GM12878 (cell line): ENCODE measurements at regions not wholly inside any gene's neighbourhood (a gene's known extent, or its start where the extent isn't known, plus 50 kb on each side); places are given as distances from the start of the nearest gene placed in this dataset.

Experiments
- ATAC-seq: fragments of 200-7000 bp; cut with Tn5 transposase; 3 replicates; pipeline ENCODE4 v1.9.1; 2020; ENCODE audit warnings: mild to moderate bottlenecking, moderate library complexity
- BruUV-seq: library from RNA; stranded (reverse); fragments of 400-500 nt; replicated peaks from 2 replicates; lab custom pipeline; 2021; lab: Mats Ljungman, UMichigan
- CTCF ChIA-PET: fragments of 300-600 bp; sonication (Branson Sonifier 250); formaldehyde crosslinking; extraction: SDS; loops from one replicate; lab custom pipeline; 2021; ENCODE audit warnings: inconsistent platforms; lab: Yijun Ruan, JAX
- POLR2A ChIA-PET: fragments of 350-600 bp; formaldehyde crosslinking; extraction: SDS; loops from one replicate; lab custom pipeline; 2021; ENCODE audit warnings: inconsistent platforms; lab: Charles Lee
- RAD21 ChIA-PET: fragments of 300-600 bp; sonication (Branson Sonifier 250); formaldehyde crosslinking; loops from one replicate; lab custom pipeline; 2023; ENCODE audit warnings: antibody characterized with exemption; ENCODE audit not compliant: unreplicated experiment; lab: Charles Lee
- SMC1A ChIA-PET: fragments of 300-600 bp; sonication (Branson Sonifier 250); formaldehyde crosslinking; loops from one replicate; lab custom pipeline; 2023; ENCODE audit not compliant: unreplicated experiment, uncharacterized antibody; lab: Charles Lee
- DNase-seq: peaks from one replicate; pipeline ENCODE4 v3.0.0-alpha.2; 2011; ENCODE audit warnings: low read depth, low spot score
- FAIRE-seq: peaks from 3 replicates; lab custom pipeline; 2011; peaks lifted over from hg19 to GRCh38; lab: Jason Lieb, UNC
- H2AFZ ChIP-seq: 2 replicates; pipeline ENCODE4 v1.6.0; 2011; ENCODE audit warnings: low read depth, low read length, control low read depth; ENCODE audit not compliant: control insufficient read depth
- H3K27ac ChIP-seq: 2 replicates; pipeline ENCODE4 v1.5.1; 2011; ENCODE audit warnings: control low read depth; ENCODE audit not compliant: control insufficient read depth, insufficient read depth
- H3K27me3 ChIP-seq, 2 experiments: replicated peaks in 1 of 2; 2 replicates each; pipeline versions ENCODE4 v1.6.0 to v1.6.1; 2011; ENCODE audit warnings: low read length in 1 of 2; ENCODE audit not compliant: control insufficient read depth in 2 of 2, insufficient read depth in 2 of 2
- H3K36me3 ChIP-seq, 2 experiments: 2 replicates each; pipeline ENCODE4 v1.5.1; 2011; ENCODE audit warnings: low read length in 1 of 2; ENCODE audit not compliant: control insufficient read depth in 2 of 2, insufficient read depth in 2 of 2
- H3K4me1 ChIP-seq: 2 replicates; pipeline ENCODE4 v1.6.1; 2011; ENCODE audit warnings: mild to moderate bottlenecking, low read length, moderate library complexity, mixed read lengths; ENCODE audit not compliant: control insufficient read depth, insufficient read depth
- H3K4me2 ChIP-seq: 2 replicates; pipeline ENCODE4 v1.6.0; 2011; ENCODE audit warnings: control low read depth; ENCODE audit not compliant: control insufficient read depth, insufficient read depth
- H3K4me3 ChIP-seq: fragments of 200-600 bp; sonication (generic); 2 replicates; pipeline ENCODE4 v1.5.1; 2016
- H3K79me2 ChIP-seq: 2 replicates; pipeline ENCODE4 v1.6.0; 2011; ENCODE audit warnings: low read length; ENCODE audit not compliant: control insufficient read depth, insufficient read depth
- H3K9ac ChIP-seq: 2 replicates; pipeline ENCODE4 v1.8.0; 2011; ENCODE audit warnings: low read length, control low read depth, mixed read lengths; ENCODE audit not compliant: control insufficient read depth, insufficient read depth
- H3K9me3 ChIP-seq: replicated peaks from 3 replicates; pipeline ENCODE4 v1.5.1; 2011; ENCODE audit warnings: mild to moderate bottlenecking, low read length; ENCODE audit not compliant: control insufficient read depth, insufficient read depth
- H4K20me1 ChIP-seq: 2 replicates; pipeline ENCODE4 v1.6.0; 2011; ENCODE audit not compliant: control insufficient read depth, insufficient read depth
- ATF2 ChIP-seq: IDR thresholded peaks from 2 replicates; pipeline ENCODE4 v1.6.1; 2012; ENCODE audit warnings: low read length, inconsistent platforms
- ATF7 ChIP-seq: fragments of 450-650 bp; IDR thresholded peaks from 2 replicates; pipeline ENCODE4 v1.6.1; 2016; ENCODE audit warnings: low read depth, mild to moderate bottlenecking
- CREM ChIP-seq: IDR thresholded peaks from 2 replicates; pipeline ENCODE4 v1.6.1; 2014; ENCODE audit warnings: antibody characterized with exemption, low read depth
- FOS ChIP-seq: IDR thresholded peaks from 3 replicates; pipeline ENCODE4 v1.6.1; 2011; ENCODE audit warnings: borderline replicate concordance; ENCODE audit not compliant: insufficient read length; ENCODE audit errors: extremely low read depth
- NR2F1 ChIP-seq: fragments of 450-650 bp; conservative IDR thresholded peaks from 2 replicates; pipeline ENCODE4 v1.6.1; 2017; ENCODE audit warnings: mild to moderate bottlenecking
- PML ChIP-seq: IDR thresholded peaks from 2 replicates; pipeline ENCODE4 v1.6.1; 2012; ENCODE audit warnings: low read length, inconsistent platforms
- POLR2AphosphoS5 ChIP-seq: IDR thresholded peaks from 2 replicates; pipeline ENCODE4 v1.6.1; 2011; ENCODE audit warnings: mild to moderate bottlenecking, low read length, inconsistent platforms
- RB1 ChIP-seq: fragments of 450-650 bp; formaldehyde crosslinking; IDR thresholded peaks from 2 replicates; pipeline ENCODE4 v1.6.1; 2017; ENCODE audit warnings: mild to moderate bottlenecking, borderline replicate concordance
- RCOR1 ChIP-seq: conservative IDR thresholded peaks from 2 replicates; pipeline ENCODE4 v1.6.1; 2012; ENCODE audit warnings: low read depth, low read length, improper control_type of control experiment
- SREBF1 ChIP-seq: IDR thresholded peaks from 2 replicates; pipeline ENCODE4 v1.6.1; 2012; ENCODE audit warnings: mild to moderate bottlenecking, low read length
- STAT3 ChIP-seq: IDR thresholded peaks from 2 replicates; pipeline ENCODE4 v1.6.1; 2011; ENCODE audit warnings: low read depth, low read length, improper control_type of control experiment
- SUPT20H ChIP-seq: IDR thresholded peaks from 2 replicates; pipeline ENCODE4 v1.6.1; 2011; ENCODE audit warnings: low read depth, mild to moderate bottlenecking, low read length, moderate library complexity, borderline replicate concordance; ENCODE audit not compliant: control insufficient read depth
- TARDBP ChIP-seq: IDR thresholded peaks from 2 replicates; pipeline ENCODE4 v1.6.1; 2016; ENCODE audit warnings: borderline replicate concordance
- WRNIP1 ChIP-seq: IDR thresholded peaks from 2 replicates; pipeline ENCODE4 v1.6.1; 2011; ENCODE audit warnings: low read depth, low read length, improper control_type of control experiment, borderline replicate concordance
- WGBS: methylation state at CpG from one replicate; pipeline ENCODE4 v1.1.6; 2016; ENCODE audit warnings: low lambda C conversion rate; ENCODE audit not compliant: insufficient replicate concordance, insufficient coverage; ENCODE audit errors: missing lambda C conversion rate; 5-methylcytosine and 5-hydroxymethylcytosine counted together
- in situ Hi-C: fragments of 300-500 bp; cut with MboI; formaldehyde crosslinking; loops from 9 replicates; pipeline ENCODE4 v1.14.3; 2018; ENCODE audit warnings: mixed read lengths
- intact Hi-C: fragments of 100-400 bp; cut with micrococcal nuclease; formaldehyde crosslinking; loops from one replicate; pipeline ENCODE4 v1.14.2; 2022; ENCODE audit not compliant: unreplicated experiment
- TF ChIP-seq, protein P1 (sequence below), 3 experiments: IDR thresholded peaks in 2 of 3; conservative IDR thresholded peaks in 1 of 3; 2 replicates each; pipeline ENCODE4 v1.5.1; 2011; ENCODE audit warnings: low read depth in 3 of 3, low read length in 3 of 3, mild to moderate bottlenecking in 3 of 3, control low read depth in 2 of 3, moderate library complexity in 2 of 3, inconsistent platforms in 1 of 3, mixed read lengths in 1 of 3; ENCODE audit not compliant: control insufficient read depth in 2 of 3, insufficient read depth in 1 of 3; ENCODE audit errors: extremely low read depth in 1 of 3
- TF ChIP-seq, protein P2 (sequence below): fragments of 450-650 bp; conservative IDR thresholded peaks from 2 replicates; pipeline ENCODE4 v1.6.1; 2017; ENCODE audit warnings: mild to moderate bottlenecking, moderate library complexity

GRCh38 chr7:68245688-68246087, 1249.1 kb downstream of the TYW1 start:
- H3K4me2 ChIP-seq: no peak overlapping the region
- H3K4me3 ChIP-seq: no peak overlapping the region
- RAD21 ChIA-PET: no interaction called here
- DNase-seq: no peak
- intact Hi-C loops: no loop called here
- no peak overlapping the region for H3K9ac ChIP-seq
- CTCF ChIA-PET: no interaction called here
- 4% methylated on average over 3 of the region's 3 CpGs for WGBS
- BruUV-seq: no TSS peak
- H3K9me3 ChIP-seq: no peaks in the 10 kb centered on the region; the same call in 2 of the 3 replicates
- H3K79me2 ChIP-seq: no peaks in the 10 kb centered on the region
- POLR2A ChIA-PET: no interaction called here
- SMC1A ChIA-PET: no interaction called here
- in situ Hi-C loops: no loop called here
- H4K20me1 ChIP-seq: no peaks in the 10 kb centered on the region
- ATAC-seq: no peak
- no peak for TF ChIP-seq SUPT20H
- TF ChIP-seq, protein P1, sequence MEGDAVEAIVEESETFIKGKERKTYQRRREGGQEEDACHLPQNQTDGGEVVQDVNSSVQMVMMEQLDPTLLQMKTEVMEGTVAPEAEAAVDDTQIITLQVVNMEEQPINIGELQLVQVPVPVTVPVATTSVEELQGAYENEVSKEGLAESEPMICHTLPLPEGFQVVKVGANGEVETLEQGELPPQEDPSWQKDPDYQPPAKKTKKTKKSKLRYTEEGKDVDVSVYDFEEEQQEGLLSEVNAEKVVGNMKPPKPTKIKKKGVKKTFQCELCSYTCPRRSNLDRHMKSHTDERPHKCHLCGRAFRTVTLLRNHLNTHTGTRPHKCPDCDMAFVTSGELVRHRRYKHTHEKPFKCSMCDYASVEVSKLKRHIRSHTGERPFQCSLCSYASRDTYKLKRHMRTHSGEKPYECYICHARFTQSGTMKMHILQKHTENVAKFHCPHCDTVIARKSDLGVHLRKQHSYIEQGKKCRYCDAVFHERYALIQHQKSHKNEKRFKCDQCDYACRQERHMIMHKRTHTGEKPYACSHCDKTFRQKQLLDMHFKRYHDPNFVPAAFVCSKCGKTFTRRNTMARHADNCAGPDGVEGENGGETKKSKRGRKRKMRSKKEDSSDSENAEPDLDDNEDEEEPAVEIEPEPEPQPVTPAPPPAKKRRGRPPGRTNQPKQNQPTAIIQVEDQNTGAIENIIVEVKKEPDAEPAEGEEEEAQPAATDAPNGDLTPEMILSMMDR (IDR thresholded peaks at IDR 0.05 in 2 of 3, conservative IDR thresholded peaks at IDR 0.05 in 1 of 3; ENCODE audit: control insufficient read depth in 2 of 3, extremely low read depth in 1 of 3, insufficient read depth in 1 of 3, low read depth in 3 of 3, low read length in 3 of 3): no peak
- TF ChIP-seq SREBF1: no peak
- TF ChIP-seq ATF2: no peak
- no peak for TF ChIP-seq FOS
- no peak for TF ChIP-seq POLR2AphosphoS5
- TF ChIP-seq PML: no peak
- TF ChIP-seq RCOR1: no peak
- no peak for TF ChIP-seq RB1
- TF ChIP-seq ATF7: no peak
- no peak for TF ChIP-seq WRNIP1
- TF ChIP-seq, protein P2, sequence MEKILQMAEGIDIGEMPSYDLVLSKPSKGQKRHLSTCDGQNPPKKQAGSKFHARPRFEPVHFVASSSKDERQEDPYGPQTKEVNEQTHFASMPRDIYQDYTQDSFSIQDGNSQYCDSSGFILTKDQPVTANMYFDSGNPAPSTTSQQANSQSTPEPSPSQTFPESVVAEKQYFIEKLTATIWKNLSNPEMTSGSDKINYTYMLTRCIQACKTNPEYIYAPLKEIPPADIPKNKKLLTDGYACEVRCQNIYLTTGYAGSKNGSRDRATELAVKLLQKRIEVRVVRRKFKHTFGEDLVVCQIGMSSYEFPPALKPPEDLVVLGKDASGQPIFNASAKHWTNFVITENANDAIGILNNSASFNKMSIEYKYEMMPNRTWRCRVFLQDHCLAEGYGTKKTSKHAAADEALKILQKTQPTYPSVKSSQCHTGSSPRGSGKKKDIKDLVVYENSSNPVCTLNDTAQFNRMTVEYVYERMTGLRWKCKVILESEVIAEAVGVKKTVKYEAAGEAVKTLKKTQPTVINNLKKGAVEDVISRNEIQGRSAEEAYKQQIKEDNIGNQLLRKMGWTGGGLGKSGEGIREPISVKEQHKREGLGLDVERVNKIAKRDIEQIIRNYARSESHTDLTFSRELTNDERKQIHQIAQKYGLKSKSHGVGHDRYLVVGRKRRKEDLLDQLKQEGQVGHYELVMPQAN: no peak
- no peak for TF ChIP-seq NR2F1
- TF ChIP-seq CREM: no peak
- TF ChIP-seq TARDBP: no peak
- no peak for TF ChIP-seq STAT3
- H3K27me3 ChIP-seq: no peaks in the 10 kb centered on the region
- H3K4me1 ChIP-seq: no peaks in the 10 kb centered on the region
- no peaks in the 10 kb centered on the region for H3K36me3 ChIP-seq
- H3K27ac ChIP-seq: no peak overlapping the region
- H2AFZ ChIP-seq: no peak overlapping the region
- FAIRE-seq: no peak
